ENCODE measurements at regions not wholly inside any gene's neighbourhood (a gene's known extent, or its start where the extent isn't known, plus 50 kb on each side); places are given as distances from the start of the nearest gene placed in this dataset.

DNA sequence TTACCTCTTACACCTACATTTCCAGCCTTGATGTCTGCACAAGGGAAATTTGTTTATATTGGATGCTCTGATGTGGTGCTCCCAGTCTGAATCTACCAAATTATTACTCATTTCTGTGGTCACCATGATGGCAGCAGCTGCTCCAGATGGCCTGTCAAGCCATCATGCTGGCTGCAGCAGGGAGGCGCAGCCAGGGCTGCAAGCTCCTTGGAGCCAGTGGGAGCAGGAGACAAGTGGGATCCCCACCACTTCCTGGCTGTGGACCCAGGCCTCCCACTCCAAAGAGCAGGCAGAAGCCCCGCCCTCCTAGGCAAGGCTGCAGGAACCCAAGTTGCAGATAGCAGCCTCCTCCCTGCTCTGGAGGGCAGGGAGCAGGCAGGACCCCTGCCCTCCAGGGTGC, 241.1 kb upstream of the ATP10B start:
- no peak for TF ChIP-seq SP1 (IDR thresholded peaks at IDR 0.05)
- TF ChIP-seq CTBP1 (IDR thresholded peaks at IDR 0.05; ENCODE audit: borderline replicate concordance): no peak
- no peak for TF ChIP-seq FOXA1 (IDR thresholded peaks at IDR 0.05)
- no peak for TF ChIP-seq BHLHE40 (IDR thresholded peaks at IDR 0.05; ENCODE audit: borderline replicate concordance)
- TF ChIP-seq FOXM1 (IDR thresholded peaks at IDR 0.05; ENCODE audit: borderline replicate concordance): no peak
- no peak for TF ChIP-seq TARDBP (IDR thresholded peaks at IDR 0.05)
- TF ChIP-seq SUZ12 (IDR thresholded peaks at IDR 0.05): no peak
- no peak for TF ChIP-seq ARNT (IDR thresholded peaks at IDR 0.05)
- TF ChIP-seq HDGF (IDR thresholded peaks at IDR 0.05; ENCODE audit: borderline replicate concordance): no peak
- TF ChIP-seq L3MBTL2 (conservative IDR thresholded peaks at IDR 0.05): no peak
- TF ChIP-seq ELF4 (IDR thresholded peaks at IDR 0.05): no peak
- no peak for TF ChIP-seq LEF1 (IDR thresholded peaks at IDR 0.05; ENCODE audit: borderline replicate concordance)
- TF ChIP-seq FOXK2 (IDR thresholded peaks at IDR 0.05): no peak
- TF ChIP-seq, protein P1, sequence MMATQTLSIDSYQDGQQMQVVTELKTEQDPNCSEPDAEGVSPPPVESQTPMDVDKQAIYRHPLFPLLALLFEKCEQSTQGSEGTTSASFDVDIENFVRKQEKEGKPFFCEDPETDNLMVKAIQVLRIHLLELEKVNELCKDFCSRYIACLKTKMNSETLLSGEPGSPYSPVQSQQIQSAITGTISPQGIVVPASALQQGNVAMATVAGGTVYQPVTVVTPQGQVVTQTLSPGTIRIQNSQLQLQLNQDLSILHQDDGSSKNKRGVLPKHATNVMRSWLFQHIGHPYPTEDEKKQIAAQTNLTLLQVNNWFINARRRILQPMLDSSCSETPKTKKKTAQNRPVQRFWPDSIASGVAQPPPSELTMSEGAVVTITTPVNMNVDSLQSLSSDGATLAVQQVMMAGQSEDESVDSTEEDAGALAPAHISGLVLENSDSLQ (IDR thresholded peaks at IDR 0.05): no peak

All from HEK293T (cell line).